Epithelial cell of esophagus (primary cell): ENCODE measurements at regions not wholly inside any gene's neighbourhood (a gene's known extent, or its start where the extent isn't known, plus 50 kb on each side); places are given as distances from the start of the nearest gene placed in this dataset.

Source experiments
- DNase-seq: peaks from one replicate; pipeline ENCODE4 v3.0.0; 2010; ENCODE audit warnings: low read depth
- H3K4me3 ChIP-seq: 2 replicates; pipeline ENCODE4 v1.5.1; 2011; ENCODE audit warnings: mild to moderate bottlenecking, low read length, control low read depth
- CTCF ChIP-seq: IDR thresholded peaks from 2 replicates; pipeline ENCODE4 v1.5.1; 2011; ENCODE audit warnings: low read depth, mild to moderate bottlenecking, low read length, control low read depth, inconsistent platforms; ENCODE audit not compliant: insufficient read depth; ENCODE audit errors: missing control alignments

GRCh38 chr5:142422429-142422828 lies 97.6 kb upstream of the SPRY4 start:
- H3K4me3 ChIP-seq = no peak overlapping the region
- peak; percentile 71 for DNase-seq
- TF ChIP-seq CTCF = no peak

- no peak overlapping the region for H3K4me3 ChIP-seq
- no peak for TF ChIP-seq CTCF
- DNase-seq = no peak
Observed at GRCh38 chr5:142421621-142422397, 97.0 kb upstream of the SPRY4 start.

DNA sequence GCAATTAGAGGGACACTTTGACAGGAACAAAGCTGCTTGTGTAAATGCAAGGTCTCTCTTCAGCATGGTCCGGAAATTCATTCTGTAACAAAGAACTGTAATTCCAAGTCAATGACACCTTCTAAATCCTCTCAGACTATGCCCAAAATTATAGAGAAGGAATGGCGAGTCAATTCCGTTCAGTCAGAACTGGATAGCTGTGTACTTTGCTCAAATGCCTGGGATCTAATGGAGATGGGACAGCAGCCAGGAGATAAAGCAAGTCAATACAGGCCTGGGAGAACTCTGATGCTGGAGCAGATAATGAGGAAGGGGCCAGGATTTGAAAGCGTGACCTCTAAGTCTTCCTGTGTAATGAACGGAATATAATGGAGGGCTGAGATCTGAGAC lies 96.4 kb upstream of the SPRY4 start:
- no peak for DNase-seq
- no peak overlapping the region for H3K4me3 ChIP-seq
- TF ChIP-seq CTCF = no peak

DNA sequence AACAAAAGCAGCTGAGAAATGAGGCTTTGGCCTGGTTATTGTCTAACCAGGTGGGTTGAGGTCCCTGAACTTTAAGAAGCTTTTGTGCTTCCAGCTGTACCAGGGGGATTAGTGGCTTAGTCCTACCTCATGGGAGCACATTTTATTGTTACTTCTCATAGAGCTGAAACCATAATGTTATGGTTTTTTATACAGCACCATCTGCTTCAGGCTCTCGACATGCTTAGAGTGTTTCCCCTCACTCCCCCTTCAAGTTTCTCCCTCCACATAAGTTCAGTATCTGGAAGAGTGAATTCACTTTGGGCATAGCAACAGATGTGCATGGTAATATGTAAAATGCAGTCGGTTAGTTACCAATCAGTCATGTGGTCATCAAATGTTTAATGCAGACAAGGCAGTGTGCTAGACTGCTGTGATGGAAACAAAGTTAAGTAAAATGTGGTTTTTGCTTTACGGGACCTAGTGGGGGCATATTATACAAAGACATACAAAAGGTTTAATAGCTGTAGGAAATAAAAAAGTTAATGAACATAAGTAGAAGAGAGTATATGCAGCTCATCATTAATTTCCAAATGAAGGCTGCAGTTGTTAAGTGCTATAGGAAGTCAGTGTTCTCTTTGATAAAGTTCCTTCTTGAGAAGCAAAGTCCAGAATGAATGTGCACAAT lies 95.9 kb upstream of the SPRY4 start:
- TF ChIP-seq CTCF = no peak
- no peak overlapping the region for H3K4me3 ChIP-seq
- no peak for DNase-seq

- TF ChIP-seq CTCF = no peak
- no peak for DNase-seq
- no peak overlapping the region for H3K4me3 ChIP-seq
Observed at GRCh38 chr5:142412581-142412980, 87.8 kb upstream of the SPRY4 start.

DNA sequence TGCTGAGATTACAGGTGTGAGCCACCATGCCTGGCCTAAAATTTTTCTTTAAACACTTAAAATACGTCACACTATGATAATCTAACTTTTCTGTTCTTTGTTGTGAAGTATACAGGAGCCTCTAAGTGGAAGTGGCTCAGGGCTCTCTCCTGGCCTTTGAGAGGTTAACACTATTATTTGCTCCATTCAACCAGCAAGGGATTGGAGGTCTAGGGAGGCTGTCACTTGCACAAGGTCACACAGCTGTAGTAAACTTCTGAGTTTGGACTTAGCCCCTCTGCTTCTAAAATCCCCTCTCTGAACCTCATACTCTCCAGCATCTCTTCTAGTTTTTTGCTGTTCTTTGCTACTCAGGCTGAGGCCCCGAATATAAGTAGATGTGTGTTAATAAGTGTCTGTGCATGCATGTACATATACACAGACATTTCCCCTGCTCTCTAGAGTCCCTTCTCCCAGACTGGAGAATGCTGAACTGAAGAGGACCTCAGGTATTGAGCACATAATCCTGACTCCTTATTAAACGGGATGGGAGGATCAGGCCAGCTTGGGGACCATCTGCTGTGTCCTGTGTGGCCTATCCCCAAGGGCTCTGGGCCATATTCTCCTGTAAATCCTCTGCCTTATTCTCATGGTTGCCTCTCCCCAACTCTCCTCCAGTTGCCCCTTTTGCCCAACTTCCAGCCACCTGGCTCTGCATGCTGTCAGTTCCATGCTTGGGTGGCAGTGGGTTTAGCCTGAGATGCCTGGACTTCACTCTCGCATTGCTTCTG lies 87.0 kb upstream of the SPRY4 start:
- no peak for DNase-seq
- TF ChIP-seq CTCF = no peak
- H3K4me3 ChIP-seq = no peak overlapping the region
